NCI-H510A treated with DMSO at 0.1 percent for 48 hours (cell line): ENCODE measurements at regions not wholly inside any gene's neighbourhood (a gene's known extent, or its start where the extent isn't known, plus 50 kb on each side); places are given as distances from the start of the nearest gene placed in this dataset.
"Not testable (repeated sequence)": the region's sequence is repeated elsewhere in the genome, so short reads cannot be mapped to it uniquely, and the experiment has no call there.

Experiments used
- DNase-seq: peaks from one replicate; lab custom pipeline; 2025; lab: John Stamatoyannopoulos, UW

DNA sequence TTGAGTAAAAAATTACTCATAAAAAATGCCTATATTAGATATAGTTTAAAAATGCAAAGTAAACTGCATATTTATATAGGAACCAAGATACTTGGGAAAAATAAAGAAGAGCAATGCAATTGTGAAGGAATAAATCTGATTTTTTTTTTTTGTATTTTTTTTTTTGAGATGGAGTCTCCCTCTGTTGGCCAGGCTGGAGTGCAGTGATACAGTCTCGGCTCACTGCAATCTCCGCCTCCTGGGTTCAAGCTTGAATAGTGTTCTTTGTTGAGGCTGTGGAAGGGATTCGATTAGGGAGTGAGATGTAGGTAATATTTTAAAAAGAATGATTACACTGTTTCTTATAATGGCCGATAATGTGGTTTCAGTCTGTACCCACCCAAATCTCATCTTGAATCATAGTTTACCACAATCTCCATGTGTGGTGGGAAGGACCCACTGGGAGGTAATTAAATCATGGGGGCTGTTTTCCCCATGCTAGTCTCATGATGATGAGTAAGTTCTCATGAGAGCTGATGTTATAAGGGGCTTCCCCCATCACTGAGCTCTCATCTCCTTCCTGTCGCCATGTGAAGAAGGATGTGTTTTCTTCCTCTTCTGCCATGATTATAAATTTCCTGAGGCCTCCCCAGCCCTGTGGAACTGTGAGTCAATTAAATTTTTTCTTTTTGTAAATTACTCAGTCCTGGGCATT lies 1765.9 kb downstream of the PLA2G4A start:
- no peak for DNase-seq

DNA sequence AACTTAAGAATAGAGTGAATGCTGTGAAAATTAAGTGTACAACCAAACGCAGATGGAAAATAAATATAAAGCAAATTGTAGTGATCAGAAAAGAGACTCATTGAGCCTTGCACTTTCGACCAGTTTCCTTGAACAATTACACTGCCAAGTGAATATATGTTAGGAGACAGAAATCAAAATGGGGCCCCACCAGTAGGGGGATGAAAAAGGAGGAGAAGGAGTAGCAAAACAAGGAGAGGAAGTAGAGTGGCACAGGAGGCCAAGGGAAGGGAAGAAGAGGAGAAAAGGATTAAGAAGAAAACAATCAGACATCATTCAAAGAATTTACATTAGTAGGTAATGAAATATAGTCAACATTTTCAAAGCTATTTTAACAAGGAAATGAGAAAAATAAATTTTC lies 1770.6 kb downstream of the PLA2G4A start:
- no peak for DNase-seq

GRCh38 chr1:188611432-188611831 lies 1782.7 kb downstream of the PLA2G4A start:
- no peak for DNase-seq

GRCh38 chr1:188615321-188615720 lies 1786.6 kb downstream of the PLA2G4A start:
- DNase-seq = no peak

DNA sequence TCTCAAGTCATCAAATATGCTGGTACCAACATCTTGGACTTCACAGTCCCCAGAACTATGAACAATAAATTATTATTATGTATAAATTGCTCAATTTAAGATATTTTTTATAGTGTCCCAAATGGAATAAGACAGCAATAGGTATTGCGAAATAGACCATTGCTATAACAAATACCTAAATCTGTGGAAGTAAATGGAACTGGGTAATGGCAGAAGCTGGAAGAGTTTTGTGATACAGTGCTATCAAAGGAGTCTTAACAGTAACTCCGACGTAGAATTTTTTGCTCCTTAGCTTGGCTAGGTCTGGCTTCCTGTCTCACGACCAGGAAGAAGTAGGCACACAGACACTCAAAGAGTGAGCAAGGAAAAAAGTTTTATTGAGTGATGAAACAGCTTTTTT lies 1791.5 kb downstream of the PLA2G4A start:
- no peak for DNase-seq

DNA sequence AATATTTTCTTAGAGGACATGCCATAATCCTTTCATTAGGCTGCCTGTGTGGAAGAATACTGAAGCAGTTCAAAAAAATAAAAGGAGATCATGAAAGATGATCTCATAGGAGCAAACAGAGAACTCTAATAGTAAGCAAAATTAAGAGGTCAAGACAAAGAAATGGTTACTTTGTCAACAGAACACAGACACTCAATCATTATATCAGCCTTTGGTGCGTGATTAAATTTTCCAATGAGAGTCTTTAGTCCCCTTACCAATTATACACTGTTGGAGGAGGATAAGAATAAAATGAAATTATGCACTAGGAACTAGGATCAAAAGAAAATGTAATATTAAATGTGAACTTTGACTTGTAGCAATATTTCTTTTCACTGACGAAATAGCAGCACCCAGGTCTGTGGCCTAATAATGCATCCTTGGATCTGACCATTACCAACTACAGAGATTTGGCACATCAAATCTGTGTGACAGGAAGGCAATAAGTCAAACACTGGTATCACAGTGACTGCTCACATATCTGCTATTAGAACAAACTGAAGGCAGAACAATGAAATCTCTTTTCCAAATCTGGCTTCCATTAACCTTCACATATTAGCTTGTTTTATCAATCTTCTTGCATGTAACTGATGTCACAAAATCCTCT lies 1812.9 kb downstream of the PLA2G4A start:
- peak; percentile 25 for DNase-seq

- DNase-seq = peak; percentile 80
These were observed 1814.0 kb downstream of the PLA2G4A start for GRCh38 chr1:188642704-188643103.

GRCh38 chr1:188652678-188653077 lies 1823.9 kb downstream of the PLA2G4A start:
- DNase-seq = no peak

DNA sequence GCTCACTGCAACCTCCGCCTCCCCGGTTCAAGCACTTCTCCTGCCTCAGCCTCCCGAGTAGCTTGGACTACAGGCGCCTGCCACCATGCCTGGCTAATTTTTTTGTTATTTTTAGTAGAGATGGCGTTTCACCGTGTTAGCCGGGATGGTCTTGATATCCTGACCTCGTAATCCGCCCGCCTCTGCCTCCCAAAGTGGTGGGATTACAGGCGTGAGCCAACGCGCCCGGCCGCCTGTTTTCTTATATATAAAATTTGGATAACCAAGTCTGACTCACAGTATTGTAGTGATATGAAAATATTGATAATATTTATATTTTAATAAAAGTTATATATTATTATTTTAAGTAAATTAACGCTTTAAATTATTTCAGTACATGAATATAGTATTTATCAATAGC lies 1821.7 kb downstream of the BRINP3 start:
- DNase-seq = not testable (repeated sequence)

GRCh38 chr1:188660572-188660971 lies 1817.1 kb downstream of the BRINP3 start:
- DNase-seq = no peak

DNA sequence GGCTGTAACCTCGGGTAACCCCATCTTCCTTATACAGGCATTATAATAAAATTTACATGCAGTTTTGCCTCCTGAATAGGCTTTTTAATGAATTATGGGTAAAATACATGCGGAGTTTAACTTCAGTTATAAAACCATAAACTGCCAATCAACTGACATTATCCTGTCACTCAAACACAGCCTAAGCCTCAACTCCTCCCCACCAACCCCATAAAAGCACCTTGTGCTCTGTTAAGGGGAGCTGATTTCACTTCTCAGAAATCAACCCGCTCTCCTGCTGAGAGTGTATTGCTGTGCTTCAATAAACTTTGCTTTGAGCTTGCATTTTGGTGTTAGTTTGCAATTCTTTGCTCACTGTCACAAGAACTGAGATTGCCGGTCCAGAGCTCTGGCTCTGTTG lies 1812.2 kb downstream of the BRINP3 start:
- DNase-seq = no peak

DNA sequence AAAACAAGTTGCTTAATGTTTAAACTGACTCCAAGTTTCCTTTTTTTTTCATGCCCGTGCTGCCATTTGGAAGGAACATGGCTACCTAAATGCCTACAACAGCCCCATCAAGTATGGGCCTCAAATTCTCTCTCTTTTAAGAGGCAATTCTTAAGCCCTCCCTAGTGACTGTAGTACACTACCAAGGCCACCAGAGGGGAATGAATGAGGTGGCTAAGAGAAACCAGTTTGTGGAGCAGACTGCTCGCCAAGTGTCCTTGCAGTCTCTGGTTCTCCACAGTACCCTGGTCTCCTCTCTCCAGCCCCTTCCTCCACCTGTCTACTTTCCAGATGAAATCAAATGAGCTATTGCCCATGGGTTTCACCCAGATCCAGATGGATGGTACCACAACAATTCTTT lies 1809.6 kb downstream of the BRINP3 start:
- DNase-seq = no peak

DNA sequence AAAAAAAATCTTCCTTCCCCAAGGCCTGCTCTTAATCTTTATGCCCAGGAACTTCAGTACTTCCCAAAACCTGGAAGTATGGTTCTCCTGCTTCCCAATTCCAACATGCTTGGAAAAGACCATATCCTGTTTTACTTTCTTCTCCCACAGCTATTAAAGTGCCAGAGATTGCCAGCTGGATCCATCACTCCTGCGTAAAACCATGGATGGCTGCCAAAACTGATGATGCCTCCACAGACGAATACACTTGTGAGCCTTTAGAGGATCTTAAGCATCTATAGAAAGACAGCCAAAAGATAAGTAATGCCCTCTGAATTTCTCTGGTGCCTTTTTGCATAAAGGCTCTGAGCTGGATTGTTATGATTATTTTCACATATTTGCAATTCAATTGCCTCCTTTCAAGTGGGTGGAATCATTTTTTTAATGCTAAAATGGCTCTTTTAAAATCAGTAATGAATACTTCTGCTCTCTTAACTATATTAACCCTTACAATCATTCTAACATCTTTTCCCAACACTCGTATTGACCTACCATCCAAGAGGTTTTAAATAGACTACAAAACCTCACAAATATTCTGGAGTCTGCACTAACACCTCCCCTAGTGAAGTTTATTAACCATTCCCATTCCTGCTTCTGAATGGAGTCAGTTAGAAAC lies 1807.8 kb downstream of the BRINP3 start:
- no peak for DNase-seq

DNA sequence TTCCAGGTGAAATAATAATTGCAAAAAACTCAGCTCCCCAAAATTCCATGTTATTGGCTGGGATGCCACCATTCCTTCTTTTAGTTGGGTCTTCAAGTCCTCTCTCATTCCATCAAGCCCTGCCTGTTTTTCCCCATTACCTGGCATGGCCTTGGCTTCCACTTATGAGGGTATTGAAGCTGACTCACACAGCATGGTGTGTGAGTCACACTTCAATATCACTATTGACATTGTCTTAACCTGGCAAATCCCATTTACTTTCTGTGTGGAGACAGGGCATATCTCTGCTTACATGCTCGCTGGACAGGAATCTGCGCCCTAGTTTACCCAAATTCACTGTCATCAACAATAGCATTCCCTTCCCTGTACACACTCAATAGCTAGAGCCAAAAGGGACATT lies 1806.8 kb downstream of the BRINP3 start:
- DNase-seq = no peak

DNA sequence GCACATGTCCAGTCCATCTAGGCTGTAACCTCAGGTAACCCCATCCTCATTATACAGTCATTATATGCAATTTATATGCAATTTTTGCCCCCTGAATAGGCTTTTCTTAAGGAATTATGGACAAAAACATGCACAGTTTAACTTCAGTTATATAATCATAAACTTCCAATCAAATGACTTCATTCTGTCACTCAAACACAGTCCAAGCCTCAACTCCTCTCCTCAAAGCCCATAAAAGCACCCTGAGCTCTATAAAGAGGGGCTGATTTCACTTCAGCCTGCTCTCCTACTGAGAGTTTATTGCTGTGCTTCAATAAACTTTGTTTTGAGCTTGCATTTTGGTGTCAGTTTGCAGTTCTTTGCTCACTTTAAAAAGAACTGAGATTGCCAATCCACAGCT lies 1805.5 kb downstream of the BRINP3 start:
- no peak for DNase-seq

DNA sequence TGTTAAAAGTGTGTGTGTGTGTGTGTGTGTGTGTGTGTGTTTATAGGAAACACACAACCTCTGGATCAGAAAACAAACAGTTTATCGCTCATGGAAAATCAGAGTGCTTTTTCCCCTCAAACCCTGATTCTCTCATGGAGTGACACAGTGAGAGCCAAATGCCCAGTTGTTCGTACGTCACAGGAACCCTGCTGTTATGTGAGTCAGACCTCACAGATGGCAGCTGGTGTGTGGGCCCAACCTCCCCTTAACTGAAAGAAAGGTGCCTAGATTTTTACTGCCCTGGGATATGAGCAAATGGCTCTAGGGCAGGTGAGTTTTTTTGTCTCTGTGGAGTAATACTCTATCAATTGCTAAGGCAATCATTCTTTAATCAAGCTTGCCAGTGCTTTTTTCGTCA lies 1788.1 kb downstream of the BRINP3 start:
- no peak for DNase-seq

DNA sequence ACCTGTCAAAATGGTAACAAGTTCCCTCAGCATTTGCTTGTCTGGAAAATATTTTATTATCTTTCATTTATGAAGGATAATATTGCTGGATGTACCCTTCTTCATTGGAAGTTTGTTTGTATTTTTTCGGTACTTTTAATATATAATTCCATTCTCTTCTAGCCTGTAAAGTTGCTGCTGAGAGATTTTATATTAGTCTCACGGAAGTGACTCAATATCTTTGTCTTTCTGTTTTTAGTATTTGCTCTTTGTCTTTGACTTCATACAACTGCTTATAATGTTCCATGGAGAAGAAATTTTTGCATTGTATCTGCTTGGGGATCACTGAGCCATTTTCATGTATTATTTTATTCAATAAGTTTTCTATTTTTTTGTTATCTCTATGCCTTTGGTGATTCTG lies 1777.5 kb downstream of the BRINP3 start:
- no peak for DNase-seq

DNA sequence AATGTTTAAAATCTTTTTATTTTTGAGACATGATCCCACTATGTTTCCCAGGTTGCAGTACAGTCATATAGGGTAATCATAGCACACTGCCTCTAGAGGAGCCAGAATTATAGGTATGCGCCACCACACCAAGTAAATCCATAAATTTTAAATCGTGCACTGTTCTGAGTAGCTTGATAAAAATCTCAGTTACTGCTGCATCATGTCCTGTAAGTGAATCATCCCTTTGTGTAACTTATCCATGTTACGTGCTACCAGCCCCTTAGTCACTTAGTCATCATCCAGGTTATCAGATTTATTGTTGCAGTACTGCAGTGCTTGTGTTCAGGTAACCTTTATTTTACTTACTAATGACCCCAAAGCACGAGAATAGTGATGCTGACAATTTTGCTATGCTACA lies 1770.9 kb downstream of the BRINP3 start:
- no peak for DNase-seq

- no peak for DNase-seq
These were observed 1768.7 kb downstream of the BRINP3 start for GRCh38 chr1:188708795-188709535.

DNA sequence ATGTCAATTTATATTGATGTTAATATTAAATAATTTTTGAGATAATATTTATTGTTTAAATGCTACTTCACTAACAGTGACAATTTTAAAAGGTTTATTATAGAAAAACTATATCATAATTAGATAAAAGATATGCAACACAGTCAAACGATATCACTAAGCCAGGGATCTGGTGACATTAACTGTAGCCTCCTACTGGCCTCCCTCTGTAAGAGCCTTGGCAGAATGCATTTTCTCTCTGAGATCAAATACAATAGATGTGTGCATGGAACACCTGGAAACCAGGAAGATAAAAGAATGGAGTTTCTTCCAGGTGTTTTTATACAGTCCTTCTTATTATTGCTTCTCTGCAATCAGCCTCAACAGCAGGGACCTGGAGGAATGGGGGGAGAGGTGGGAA lies 1762.1 kb downstream of the BRINP3 start:
- no peak for DNase-seq

- no peak for DNase-seq
These were observed 1757.9 kb downstream of the BRINP3 start for GRCh38 chr1:188719735-188720134.

- DNase-seq = no peak
These were observed 1754.2 kb downstream of the BRINP3 start for GRCh38 chr1:188723332-188724020.
